HFF-Myc (cell line): ENCODE measurements at regions not wholly inside any gene's neighbourhood (a gene's known extent, or its start where the extent isn't known, plus 50 kb on each side); places are given as distances from the start of the nearest gene placed in this dataset.
"Not testable (repeated sequence)": the region's sequence is repeated elsewhere in the genome, so short reads cannot be mapped to it uniquely, and the experiment has no call there.

Source experiments
- DNase-seq: peaks from one replicate; pipeline ENCODE4 v3.0.0-alpha.2; 2011; ENCODE audit warnings: low read depth; ENCODE audit errors: extremely low read depth
- H3K4me3 ChIP-seq: replicated peaks from 2 replicates; pipeline ENCODE4 v1.5.1; 2011; ENCODE audit warnings: low read depth, mild to moderate bottlenecking, control low read depth, low read length
- TF ChIP-seq, protein P1 (sequence below): IDR thresholded peaks from 2 replicates; pipeline ENCODE4 v1.5.1; 2012; ENCODE audit warnings: mild to moderate bottlenecking, low read depth, low read length, control low read depth; ENCODE audit errors: missing control alignments

DNA sequence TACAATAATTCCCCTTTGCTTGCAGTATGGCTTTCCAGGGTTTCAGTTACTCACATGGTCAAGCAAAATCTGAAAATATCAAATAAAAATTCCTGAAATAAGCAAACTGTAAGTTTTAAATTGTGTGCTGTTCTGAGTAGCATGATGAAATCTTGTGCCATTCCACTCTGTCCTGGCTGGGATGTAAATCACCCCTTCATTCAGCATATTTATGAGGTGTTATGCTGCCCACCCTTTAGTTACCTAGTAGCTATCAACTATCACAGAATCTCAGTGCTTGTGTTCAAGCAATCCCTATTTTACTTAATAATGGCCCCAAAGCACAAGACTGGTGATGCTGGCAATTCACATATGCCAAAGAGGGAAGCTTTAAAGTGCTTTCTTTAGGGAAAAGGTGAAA lies 867.7 kb upstream of the NRXN1 start:
- TF ChIP-seq, protein P1, sequence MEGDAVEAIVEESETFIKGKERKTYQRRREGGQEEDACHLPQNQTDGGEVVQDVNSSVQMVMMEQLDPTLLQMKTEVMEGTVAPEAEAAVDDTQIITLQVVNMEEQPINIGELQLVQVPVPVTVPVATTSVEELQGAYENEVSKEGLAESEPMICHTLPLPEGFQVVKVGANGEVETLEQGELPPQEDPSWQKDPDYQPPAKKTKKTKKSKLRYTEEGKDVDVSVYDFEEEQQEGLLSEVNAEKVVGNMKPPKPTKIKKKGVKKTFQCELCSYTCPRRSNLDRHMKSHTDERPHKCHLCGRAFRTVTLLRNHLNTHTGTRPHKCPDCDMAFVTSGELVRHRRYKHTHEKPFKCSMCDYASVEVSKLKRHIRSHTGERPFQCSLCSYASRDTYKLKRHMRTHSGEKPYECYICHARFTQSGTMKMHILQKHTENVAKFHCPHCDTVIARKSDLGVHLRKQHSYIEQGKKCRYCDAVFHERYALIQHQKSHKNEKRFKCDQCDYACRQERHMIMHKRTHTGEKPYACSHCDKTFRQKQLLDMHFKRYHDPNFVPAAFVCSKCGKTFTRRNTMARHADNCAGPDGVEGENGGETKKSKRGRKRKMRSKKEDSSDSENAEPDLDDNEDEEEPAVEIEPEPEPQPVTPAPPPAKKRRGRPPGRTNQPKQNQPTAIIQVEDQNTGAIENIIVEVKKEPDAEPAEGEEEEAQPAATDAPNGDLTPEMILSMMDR = no peak
- H3K4me3 ChIP-seq = no peak overlapping the region
- no peak for DNase-seq

DNA sequence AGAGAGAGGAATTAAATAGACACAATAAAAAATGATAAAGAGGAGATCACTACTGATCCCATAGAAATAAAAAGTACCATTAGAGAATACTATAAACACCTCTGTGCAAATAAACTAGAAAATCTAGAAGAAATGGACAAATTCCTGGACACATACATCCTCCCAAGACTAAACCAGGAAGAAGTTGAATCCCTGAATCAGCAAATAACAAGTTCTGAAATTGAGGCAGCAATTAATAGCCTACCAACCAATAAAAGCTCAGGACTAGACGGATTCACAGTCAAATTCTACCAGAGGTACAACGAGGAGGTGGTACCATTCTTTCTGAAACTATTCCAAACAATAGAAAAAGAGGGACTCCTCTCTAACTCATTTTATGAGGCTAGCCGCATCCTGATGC lies 862.7 kb upstream of the NRXN1 start:
- not testable (repeated sequence) for DNase-seq, H3K4me3 ChIP-seq

DNA sequence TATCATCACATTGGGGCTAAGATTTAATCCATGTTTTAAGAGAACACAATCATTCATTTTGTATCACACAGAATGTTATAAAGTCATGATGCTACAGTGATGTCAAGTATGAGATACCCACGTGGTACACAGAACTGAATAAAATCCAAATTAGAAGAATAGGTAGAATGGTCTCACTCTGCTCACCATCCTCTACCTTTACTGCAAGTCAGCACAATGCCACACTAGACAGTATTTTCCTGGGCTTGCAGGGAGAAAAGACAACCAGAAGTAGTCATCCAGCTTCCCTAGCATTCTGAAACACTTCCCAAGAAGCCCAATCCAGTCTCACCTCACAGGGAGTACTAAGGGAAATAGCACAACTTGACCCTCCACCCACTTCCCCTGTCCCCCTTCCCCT lies 856.2 kb upstream of the NRXN1 start:
- DNase-seq = no peak
- TF ChIP-seq, protein P1 = no peak
- no peak overlapping the region for H3K4me3 ChIP-seq

DNA sequence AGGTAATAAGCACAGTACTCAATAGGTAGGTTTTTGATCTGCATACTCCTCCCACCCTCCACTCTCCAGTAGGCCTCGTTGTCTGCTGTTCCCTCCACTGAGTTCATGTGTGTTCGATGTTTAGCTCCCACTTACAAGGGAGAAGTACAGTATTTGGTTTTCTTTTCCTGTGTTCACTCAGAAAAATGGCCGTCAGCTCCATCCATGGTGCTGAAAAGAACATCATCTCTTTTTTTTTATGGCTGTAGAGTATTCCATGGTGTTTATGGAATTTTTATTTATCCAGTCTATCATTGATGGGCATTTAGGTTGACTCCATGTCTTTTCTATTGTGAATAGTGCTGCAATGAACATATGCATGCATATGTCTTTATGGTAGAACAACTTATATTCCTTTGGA lies 849.7 kb upstream of the NRXN1 start:
- no peak overlapping the region for H3K4me3 ChIP-seq
- no peak for DNase-seq
- TF ChIP-seq, protein P1 = no peak

DNA sequence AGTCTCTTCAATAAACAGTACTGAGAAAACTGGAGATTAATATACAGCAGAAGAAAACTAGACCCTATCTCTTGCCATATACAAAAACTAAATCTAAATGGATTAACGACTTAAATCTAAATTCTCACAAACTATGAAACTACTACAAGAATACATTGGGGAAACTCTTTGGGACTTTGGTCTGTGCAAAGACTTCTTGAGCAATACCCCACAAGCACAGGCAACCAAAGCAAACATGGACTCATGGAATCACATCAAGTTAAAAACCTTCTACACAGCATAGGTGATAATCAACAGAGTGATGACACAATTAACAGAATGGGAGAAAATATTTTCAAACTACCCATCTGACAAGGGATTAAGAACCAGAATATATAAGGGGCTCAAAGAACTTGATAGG lies 848.2 kb upstream of the NRXN1 start:
- DNase-seq = no peak

DNA sequence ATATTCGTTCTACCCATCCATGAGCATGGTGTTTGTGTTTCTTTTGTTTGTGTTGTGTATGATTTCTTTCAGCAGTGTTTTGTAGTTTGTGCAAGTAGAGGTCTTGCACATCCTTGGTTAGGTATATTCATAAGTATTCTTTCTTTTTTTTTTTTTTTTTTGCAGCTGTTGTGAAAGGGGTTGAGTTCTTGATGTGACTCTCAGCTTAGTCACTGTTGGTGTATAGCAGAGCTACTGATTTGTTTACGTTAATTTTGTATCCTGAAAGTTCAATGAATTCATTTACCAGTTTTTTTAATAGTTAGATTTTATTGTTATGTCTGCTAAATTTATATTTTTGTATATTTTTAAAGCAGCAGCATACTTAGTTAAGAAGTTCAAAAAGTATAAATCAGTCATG lies 834.4 kb upstream of the NRXN1 start:
- H3K4me3 ChIP-seq = no peak overlapping the region
- DNase-seq = no peak
- TF ChIP-seq, protein P1 = no peak

More for the DNA sequence above, 848.2 kb upstream of the NRXN1 start:
- TF ChIP-seq, protein P1 = no peak
- H3K4me3 ChIP-seq = no peak overlapping the region

DNA sequence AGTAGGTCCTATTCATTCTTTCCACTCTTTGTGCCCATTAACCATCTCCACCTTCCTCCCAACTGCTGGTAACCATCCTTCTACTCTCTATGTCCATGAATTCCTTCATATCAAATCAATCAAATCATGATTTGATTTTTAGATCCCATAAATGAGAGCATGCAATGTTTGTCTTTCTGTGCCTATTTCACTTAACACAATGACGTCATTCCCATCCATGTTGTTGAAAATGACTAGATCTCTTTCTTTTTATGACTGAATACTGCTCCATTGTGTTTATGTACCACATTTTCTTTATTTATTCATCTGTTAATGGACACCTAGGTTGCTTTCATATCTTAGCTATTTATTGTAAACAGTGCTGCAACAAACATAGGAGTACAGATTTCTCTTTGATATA lies 827.3 kb upstream of the NRXN1 start:
- DNase-seq = no peak
- TF ChIP-seq, protein P1 = no peak

DNA sequence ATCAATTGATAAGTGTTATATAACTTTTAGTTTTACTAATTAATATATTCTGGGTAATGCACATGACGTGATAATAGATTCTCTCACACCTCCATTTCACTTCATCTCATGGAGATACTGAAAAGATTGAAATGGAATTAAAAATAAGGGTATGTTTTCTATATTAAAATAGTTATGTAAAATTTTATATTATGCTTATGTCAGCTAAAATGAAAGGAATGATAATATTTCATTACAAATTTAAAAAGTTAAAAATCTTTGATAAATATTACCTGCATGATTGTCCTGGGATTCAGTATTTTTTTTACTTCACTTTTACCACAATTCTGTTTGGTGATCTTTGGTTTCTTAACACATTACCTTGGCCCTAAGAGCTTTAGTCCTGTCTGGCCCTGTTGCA lies 823.8 kb upstream of the NRXN1 start:
- TF ChIP-seq, protein P1 = no peak
- no peak overlapping the region for H3K4me3 ChIP-seq
- no peak for DNase-seq

More for the DNA sequence above, 827.3 kb upstream of the NRXN1 start:
- no peak overlapping the region for H3K4me3 ChIP-seq
